Adipocyte (in vitro differentiated cells): ENCODE measurements at regions not wholly inside any gene's neighbourhood (a gene's known extent, or its start where the extent isn't known, plus 50 kb on each side); places are given as distances from the start of the nearest gene placed in this dataset.

Source experiments
- DNase-seq: peaks from one replicate; pipeline ENCODE4 v3.0.0-alpha.2; 2015; ENCODE audit warnings: low read depth
- H3K27me3 ChIP-seq: replicated peaks from 2 replicates; pipeline ENCODE4 v1.7.0; 2013; ENCODE audit warnings: mild to moderate bottlenecking, low read length, moderate library complexity; ENCODE audit not compliant: control insufficient read depth, insufficient read depth
- H3K36me3 ChIP-seq: 2 replicates; pipeline ENCODE4 v1.7.0; 2013; ENCODE audit warnings: low read length, mild to moderate bottlenecking, moderate library complexity; ENCODE audit not compliant: control insufficient read depth, insufficient read depth, severe bottlenecking
- H3K4me1 ChIP-seq: 2 replicates; pipeline ENCODE4 v1.7.0; 2013; ENCODE audit warnings: mild to moderate bottlenecking, low read length, moderate library complexity; ENCODE audit not compliant: control insufficient read depth, insufficient read depth
- H3K4me3 ChIP-seq: 2 replicates; pipeline ENCODE4 v1.7.0; 2013; ENCODE audit warnings: mild to moderate bottlenecking, low read length, moderate library complexity
- H3K9ac ChIP-seq: 2 replicates; pipeline ENCODE4 v1.7.0; 2013; ENCODE audit warnings: mild to moderate bottlenecking, low read length, moderate library complexity
- H3K9me3 ChIP-seq: 2 replicates; pipeline ENCODE4 v1.7.0; 2013; ENCODE audit warnings: mild to moderate bottlenecking, low read length, moderate library complexity; ENCODE audit not compliant: control insufficient read depth

DNA sequence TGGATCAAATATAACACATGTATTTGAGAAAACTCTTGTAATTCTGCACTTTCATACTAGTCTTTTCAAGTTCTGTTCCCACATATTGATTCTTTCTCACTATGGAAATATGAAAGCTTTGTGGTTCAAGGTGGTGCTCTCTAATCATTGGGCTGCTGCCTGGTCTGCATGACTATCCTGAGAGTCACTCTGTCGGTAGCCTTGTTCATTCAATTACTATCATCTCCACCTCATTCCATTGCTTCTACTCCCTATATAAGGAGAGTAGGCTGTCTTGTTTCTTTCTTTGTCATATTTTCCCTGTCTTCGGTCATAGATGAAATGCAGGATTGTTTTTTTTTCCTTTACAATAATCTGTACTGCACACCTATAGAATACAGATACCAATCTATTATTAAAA is 341.4 kb upstream of the ACTBL2 start:
- Histone ChIP-seq H3K9me3 (peaks cover 13% of the 10 kb centered on the region), H3K36me3 (no peaks in the 10 kb centered on the region), H3K4me1 (no peaks in the 10 kb centered on the region), H3K4me3 (no peak overlapping the region), H3K27me3 (no peaks in the 10 kb centered on the region), H3K9ac (no peak overlapping the region)
- peak; percentile 52 for DNase-seq

DNA sequence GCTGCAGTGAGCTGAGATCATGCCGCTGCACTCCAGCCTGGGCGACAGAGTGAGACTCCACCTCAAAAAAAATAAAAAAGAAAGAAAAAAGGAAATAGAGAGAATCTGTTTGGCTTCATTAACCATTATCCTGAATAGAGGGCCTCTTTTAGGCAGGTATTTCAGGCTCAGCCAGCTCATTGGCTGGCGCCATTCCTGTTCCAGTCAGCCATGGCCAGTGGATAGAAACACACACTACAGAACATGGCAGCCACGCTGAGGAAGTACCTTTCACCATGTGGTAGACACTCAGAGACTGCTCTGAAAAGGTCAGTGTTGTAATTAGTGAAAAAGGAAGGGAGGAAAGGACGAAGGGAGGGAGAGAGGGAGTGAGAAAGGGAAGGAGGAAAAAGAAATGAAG is 340.0 kb upstream of the ACTBL2 start:
- no peak for DNase-seq
- no peaks in the 10 kb centered on the region for H3K36me3 ChIP-seq
- no peak overlapping the region for H3K9ac ChIP-seq
- no peaks in the 10 kb centered on the region for H3K27me3 ChIP-seq
- no peaks in the 10 kb centered on the region for H3K4me1 ChIP-seq
- no peak overlapping the region for H3K4me3 ChIP-seq
- H3K9me3 ChIP-seq, result peaks cover 13% of the 10 kb centered on the region

DNA sequence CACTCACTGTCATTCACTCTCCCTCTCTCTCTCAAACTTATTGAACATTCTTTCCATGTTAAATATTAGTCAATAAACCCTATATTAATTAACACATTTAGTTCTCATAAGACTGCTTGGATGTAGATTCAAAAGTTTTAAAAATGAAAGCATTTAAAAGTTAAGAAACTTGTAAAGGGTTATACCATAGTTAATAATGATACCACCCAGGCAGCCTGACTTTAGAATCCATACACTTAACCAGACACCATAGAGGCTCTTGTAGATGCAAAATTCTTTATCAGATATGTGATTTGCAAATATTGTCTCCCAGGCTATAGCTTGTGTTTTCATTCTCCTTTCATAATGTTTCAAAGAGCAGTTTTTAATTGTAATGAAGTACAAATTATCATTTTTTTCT is 335.8 kb upstream of the ACTBL2 start:
- peaks cover 13% of the 10 kb centered on the region for H3K9me3 ChIP-seq
- H3K36me3 ChIP-seq, result no peaks in the 10 kb centered on the region
- DNase-seq, result no peak

GRCh38 chr5:57817924-57818323 is 335.3 kb upstream of the ACTBL2 start:
- Histone ChIP-seq H3K4me3 (no peak overlapping the region), H3K27me3 (no peaks in the 10 kb centered on the region), H3K4me1 (peaks cover 15% of the 10 kb centered on the region), H3K9ac (no peak overlapping the region), H3K9me3 (peaks cover 13% of the 10 kb centered on the region), H3K36me3 (no peaks in the 10 kb centered on the region)
- DNase-seq, result no peak

More for the DNA sequence above, 335.8 kb upstream of the ACTBL2 start:
- Histone ChIP-seq H3K9ac (no peak overlapping the region), H3K4me1 (peaks cover 15% of the 10 kb centered on the region), H3K27me3 (no peaks in the 10 kb centered on the region), H3K4me3 (no peak overlapping the region)

- no peaks in the 10 kb centered on the region for H3K36me3 ChIP-seq
- H3K9ac ChIP-seq, result no peak overlapping the region
- peaks cover 13% of the 10 kb centered on the region for H3K9me3 ChIP-seq
- no peaks in the 10 kb centered on the region for H3K27me3 ChIP-seq
- peaks cover 15% of the 10 kb centered on the region for H3K4me1 ChIP-seq
- no peak overlapping the region for H3K4me3 ChIP-seq
- DNase-seq, result no peak
These were observed 334.4 kb upstream of the ACTBL2 start for GRCh38 chr5:57817001-57817453.

- DNase-seq, result peak; percentile 90
- Histone ChIP-seq H3K36me3 (no peaks in the 10 kb centered on the region), H3K9me3 (peaks cover 13% of the 10 kb centered on the region), H3K4me1 (peaks cover 15% of the 10 kb centered on the region), H3K4me3 (no peak overlapping the region), H3K9ac (no peak overlapping the region), H3K27me3 (no peaks in the 10 kb centered on the region)
These were observed 333.5 kb upstream of the ACTBL2 start for GRCh38 chr5:57816108-57816507.

GRCh38 chr5:57805732-57806131 is 323.1 kb upstream of the ACTBL2 start:
- no peak overlapping the region for H3K4me3 ChIP-seq
- DNase-seq, result no peak
- H3K4me1 ChIP-seq, result peaks cover 12% of the 10 kb centered on the region
- no peaks in the 10 kb centered on the region for H3K27me3 ChIP-seq
- H3K9me3 ChIP-seq, result no peaks in the 10 kb centered on the region
- no peak overlapping the region for H3K9ac ChIP-seq
- no peaks in the 10 kb centered on the region for H3K36me3 ChIP-seq

GRCh38 chr5:57805170-57805569 is 322.6 kb upstream of the ACTBL2 start:
- no peak for DNase-seq

GRCh38 chr5:57804505-57804904 is 321.9 kb upstream of the ACTBL2 start:
- no peak overlapping the region for H3K9ac ChIP-seq
- no peaks in the 10 kb centered on the region for H3K27me3 ChIP-seq
- no peak for DNase-seq
- H3K4me1 ChIP-seq, result peaks cover 12% of the 10 kb centered on the region
- H3K4me3 ChIP-seq, result no peak overlapping the region
- no peaks in the 10 kb centered on the region for H3K9me3 ChIP-seq
- H3K36me3 ChIP-seq, result no peaks in the 10 kb centered on the region

More at GRCh38 chr5:57805170-57805569, 322.6 kb upstream of the ACTBL2 start:
- Histone ChIP-seq H3K9ac (no peak overlapping the region), H3K4me3 (no peak overlapping the region), H3K9me3 (no peaks in the 10 kb centered on the region), H3K4me1 (peaks cover 12% of the 10 kb centered on the region), H3K36me3 (no peaks in the 10 kb centered on the region), H3K27me3 (no peaks in the 10 kb centered on the region)

DNA sequence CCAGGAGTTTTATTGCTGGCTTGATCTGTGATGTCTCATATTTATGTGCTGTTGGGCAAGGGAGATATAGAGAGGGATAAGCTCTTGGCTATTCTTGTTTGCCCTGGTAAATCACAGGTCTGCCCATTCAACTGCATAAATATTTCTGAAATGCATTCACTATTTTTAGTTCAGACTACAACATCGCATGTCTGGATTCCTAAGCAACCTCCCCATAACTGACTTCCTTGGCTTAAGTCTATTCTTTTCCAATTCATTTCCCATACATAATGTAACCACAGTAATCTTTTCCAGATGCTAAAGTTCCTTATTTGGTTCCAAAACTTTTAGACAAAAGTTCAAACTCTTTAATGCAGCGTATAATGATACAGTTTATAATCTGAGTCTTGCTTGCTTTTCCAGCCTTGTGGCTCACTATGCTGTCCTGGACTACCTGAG is 321.4 kb upstream of the ACTBL2 start:
- Histone ChIP-seq H3K9ac (no peak overlapping the region), H3K27me3 (no peaks in the 10 kb centered on the region), H3K9me3 (no peaks in the 10 kb centered on the region), H3K36me3 (no peaks in the 10 kb centered on the region), H3K4me1 (peaks cover 12% of the 10 kb centered on the region), H3K4me3 (no peak overlapping the region)
- DNase-seq, result peak; percentile 93

GRCh38 chr5:57802131-57802530 is 319.5 kb upstream of the ACTBL2 start:
- H3K36me3 ChIP-seq, result no peaks in the 10 kb centered on the region
- H3K9me3 ChIP-seq, result no peaks in the 10 kb centered on the region
- H3K4me3 ChIP-seq, result no peak overlapping the region
- H3K27me3 ChIP-seq, result no peaks in the 10 kb centered on the region
- peaks cover 12% of the 10 kb centered on the region for H3K4me1 ChIP-seq
- DNase-seq, result peak; percentile 8
- H3K9ac ChIP-seq, result no peak overlapping the region

GRCh38 chr5:57795203-57795602 is 312.6 kb upstream of the ACTBL2 start:
- Histone ChIP-seq H3K9me3 (no peaks in the 10 kb centered on the region), H3K4me3 (no peak overlapping the region), H3K27me3 (no peaks in the 10 kb centered on the region), H3K9ac (no peak overlapping the region), H3K4me1 (no peaks in the 10 kb centered on the region), H3K36me3 (no peaks in the 10 kb centered on the region)
- no peak for DNase-seq
